Mesendoderm (in vitro differentiated cells): ENCODE measurements at regions not wholly inside any gene's neighbourhood (a gene's known extent, or its start where the extent isn't known, plus 50 kb on each side); places are given as distances from the start of the nearest gene placed in this dataset.

ENCODE experiments used
- DNase-seq: peaks from one replicate; pipeline ENCODE4 v3.0.0; 2013
- H2AK5ac ChIP-seq: 2 replicates; pipeline ENCODE4 v1.6.1; 2013; ENCODE audit warnings: low read length, inconsistent platforms
- H2BK120ac ChIP-seq: 2 replicates; pipeline ENCODE4 v1.6.1; 2013; ENCODE audit warnings: low read depth, mild to moderate bottlenecking, low read length, moderate library complexity, mixed read lengths
- H2BK15ac ChIP-seq: replicated peaks from 2 replicates; pipeline ENCODE4 v1.6.1; 2013; ENCODE audit warnings: low read depth, mild to moderate bottlenecking, moderate library complexity
- H2BK5ac ChIP-seq: 2 replicates; pipeline ENCODE4 v1.6.1; 2013; ENCODE audit warnings: low read length, inconsistent platforms
- H3K18ac ChIP-seq: 2 replicates; pipeline ENCODE4 v1.6.1; 2013; ENCODE audit warnings: mild to moderate bottlenecking, low read length, mixed read lengths
- H3K23ac ChIP-seq: one replicate; pipeline ENCODE4 v1.6.1; 2013; ENCODE audit warnings: low read length
- H3K27ac ChIP-seq: 2 replicates; pipeline ENCODE4 v1.5.1; 2013; ENCODE audit warnings: low read depth, mild to moderate bottlenecking, inconsistent platforms, low read length, moderate library complexity
- H3K27me3 ChIP-seq: 2 replicates; pipeline ENCODE4 v1.6.1; 2013; ENCODE audit warnings: low read length, control low read depth, mild to moderate bottlenecking, inconsistent platforms; ENCODE audit not compliant: insufficient read depth, poor library complexity
- H3K36me3 ChIP-seq: 2 replicates; pipeline ENCODE4 v1.6.1; 2013; ENCODE audit warnings: low read length, inconsistent platforms; ENCODE audit not compliant: control insufficient read depth, insufficient read depth
- H3K4ac ChIP-seq: one replicate; pipeline ENCODE4 v1.6.1; 2013; ENCODE audit warnings: low read depth, mild to moderate bottlenecking, low read length, moderate library complexity
- H3K4me1 ChIP-seq: 2 replicates; pipeline ENCODE4 v1.6.1; 2013; ENCODE audit warnings: low read depth, low read length, inconsistent platforms; ENCODE audit not compliant: control insufficient read depth
- H3K4me2 ChIP-seq: 2 replicates; pipeline ENCODE4 v1.6.1; 2013; ENCODE audit warnings: low read length
- H3K4me3 ChIP-seq: 2 replicates; pipeline ENCODE4 v1.5.1; 2013; ENCODE audit warnings: mild to moderate bottlenecking, low read length
- H3K56ac ChIP-seq: one replicate; pipeline ENCODE4 v1.6.1; 2013; ENCODE audit warnings: low read length
- H3K79me1 ChIP-seq: 2 replicates; pipeline ENCODE4 v1.6.1; 2013; ENCODE audit warnings: low read length, inconsistent platforms
- H3K79me2 ChIP-seq: 2 replicates; pipeline ENCODE4 v1.6.1; 2013; ENCODE audit warnings: mild to moderate bottlenecking, low read length; ENCODE audit not compliant: control insufficient read depth, insufficient read depth
- H3K9ac ChIP-seq: 2 replicates; pipeline ENCODE4 v1.6.1; 2013; ENCODE audit warnings: low read length, inconsistent platforms
- H4K5ac ChIP-seq: one replicate; pipeline ENCODE4 v1.6.1; 2013; ENCODE audit warnings: low read length
- H4K8ac ChIP-seq: one replicate; pipeline ENCODE4 v1.6.1; 2013; ENCODE audit warnings: low read depth, mild to moderate bottlenecking, control low read depth, low read length, moderate library complexity
- WGBS: extraction: QIAGEN DNeasy Blood & Tissue Kit; methylation state at CpG from one replicate; pipeline ENCODE4 v1.1.7; 2013; ENCODE audit warnings: low lambda C conversion rate, missing lambda C conversion rate; ENCODE audit not compliant: insufficient coverage; ENCODE audit errors: extremely low coverage; 5-methylcytosine and 5-hydroxymethylcytosine counted together

DNA sequence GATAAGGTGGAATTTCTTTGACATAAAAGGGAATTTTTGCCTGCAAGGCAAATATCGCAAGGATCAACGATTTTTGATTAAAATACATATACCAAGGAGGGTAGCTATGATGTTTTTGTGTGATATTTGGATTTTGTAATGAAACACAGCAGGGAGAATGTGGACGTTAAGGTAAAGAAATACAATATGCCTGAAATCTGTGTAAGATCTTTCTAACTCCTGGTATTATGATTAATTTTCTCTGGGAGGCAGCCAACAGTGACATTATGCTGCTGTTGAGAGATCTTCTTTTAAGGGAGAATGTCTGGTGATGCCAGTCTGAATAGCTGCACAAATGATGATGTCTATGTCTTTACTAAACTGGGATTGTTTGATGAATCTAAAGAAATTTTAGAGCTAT is 972.2 kb downstream of the SQOR start:
- Histone ChIP-seq H3K4ac (no peak overlapping the region), H3K9ac (no peak overlapping the region), H3K79me2 (no peaks in the 10 kb centered on the region), H3K36me3 (no peaks in the 10 kb centered on the region), H3K18ac (no peak overlapping the region), H2BK120ac (no peak overlapping the region), H3K56ac (no peak overlapping the region), H2AK5ac (no peak overlapping the region), H3K23ac (no peak overlapping the region), H2BK5ac (no peak overlapping the region), H2BK15ac (no peak overlapping the region), H3K79me1 (no peaks in the 10 kb centered on the region), H4K8ac (no peak overlapping the region), H3K4me1 (no peaks in the 10 kb centered on the region), H3K4me3 (no peak overlapping the region), H3K27ac (no peak overlapping the region), H3K4me2 (no peak overlapping the region), H4K5ac (no peak overlapping the region), H3K27me3 (no peaks in the 10 kb centered on the region)
- no peak for DNase-seq
- 100% methylated on average over 1 of the region's 3 CpGs for WGBS

DNA sequence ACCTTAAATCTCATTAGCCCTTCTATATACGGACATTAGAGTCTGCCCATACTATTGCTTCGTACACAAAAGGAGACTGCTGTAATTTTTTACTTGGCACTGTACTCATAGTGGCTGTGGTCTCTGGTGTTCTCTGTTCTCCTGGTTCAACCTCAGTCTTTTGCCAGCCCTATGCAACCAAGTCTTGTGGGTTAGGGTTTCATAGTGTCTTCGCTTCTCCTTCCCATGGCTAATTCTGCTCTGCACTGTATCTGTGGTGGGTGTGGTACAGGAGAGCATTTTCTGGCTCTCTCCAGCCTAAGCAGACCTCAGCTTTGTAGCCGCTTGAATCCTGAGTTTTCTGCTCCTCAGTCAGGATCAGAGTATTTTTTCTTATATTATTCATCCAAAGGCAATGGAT is 981.2 kb downstream of the SQOR start:
- Histone ChIP-seq H3K79me2 (no peaks in the 10 kb centered on the region), H3K56ac (no peak overlapping the region), H4K5ac (no peak overlapping the region), H4K8ac (no peak overlapping the region), H2BK15ac (no peak overlapping the region), H3K27ac (no peak overlapping the region), H3K79me1 (no peaks in the 10 kb centered on the region), H3K4me1 (no peaks in the 10 kb centered on the region), H3K4ac (no peak overlapping the region), H2AK5ac (no peak overlapping the region), H3K4me2 (no peak overlapping the region), H3K36me3 (no peaks in the 10 kb centered on the region), H3K4me3 (no peak overlapping the region), H2BK120ac (no peak overlapping the region), H3K23ac (no peak overlapping the region), H3K18ac (no peak overlapping the region), H3K27me3 (no peaks in the 10 kb centered on the region), H3K9ac (no peak overlapping the region), H2BK5ac (no peak overlapping the region)
- whole genome bisulfite sequencing, result no CpG with 5 or more reads among the region's 4 CpGs
- DNase-seq, result no peak

DNA sequence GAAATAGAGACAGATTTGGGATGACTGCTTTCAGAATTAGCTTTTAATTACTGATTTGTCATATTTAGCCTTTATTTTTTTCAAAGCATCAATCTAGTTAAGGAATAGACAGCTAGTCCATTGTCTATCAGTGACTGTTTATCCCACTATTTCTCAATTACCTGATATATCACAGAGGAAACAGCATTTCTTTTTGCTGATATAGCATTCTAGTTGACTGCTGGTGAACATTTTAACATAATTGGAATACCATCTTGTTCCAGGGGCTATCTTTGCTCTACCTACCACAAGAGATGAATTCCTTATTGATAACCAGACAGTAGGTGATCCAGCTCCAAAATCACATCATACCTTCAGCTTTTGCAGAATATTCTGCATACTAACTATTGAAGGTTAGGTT is 982.7 kb downstream of the SQOR start:
- no peaks in the 10 kb centered on the region for H3K79me2 ChIP-seq
- no peak overlapping the region for H4K5ac ChIP-seq
- no peaks in the 10 kb centered on the region for H3K36me3 ChIP-seq
- H3K4me2 ChIP-seq, result no peak overlapping the region
- no peak overlapping the region for H2BK5ac ChIP-seq
- H3K56ac ChIP-seq, result no peak overlapping the region
- H3K4me3 ChIP-seq, result no peak overlapping the region
- no peaks in the 10 kb centered on the region for H3K27me3 ChIP-seq
- H2BK15ac ChIP-seq, result no peak overlapping the region
- H2BK120ac ChIP-seq, result no peak overlapping the region
- no peak overlapping the region for H3K9ac ChIP-seq
- H3K4ac ChIP-seq, result no peak overlapping the region
- no peak overlapping the region for H3K27ac ChIP-seq
- DNase-seq, result no peak
- no peak overlapping the region for H3K18ac ChIP-seq
- no peak overlapping the region for H4K8ac ChIP-seq
- no peak overlapping the region for H3K23ac ChIP-seq
- no peaks in the 10 kb centered on the region for H3K4me1 ChIP-seq
- H2AK5ac ChIP-seq, result no peak overlapping the region
- H3K79me1 ChIP-seq, result no peaks in the 10 kb centered on the region

DNA sequence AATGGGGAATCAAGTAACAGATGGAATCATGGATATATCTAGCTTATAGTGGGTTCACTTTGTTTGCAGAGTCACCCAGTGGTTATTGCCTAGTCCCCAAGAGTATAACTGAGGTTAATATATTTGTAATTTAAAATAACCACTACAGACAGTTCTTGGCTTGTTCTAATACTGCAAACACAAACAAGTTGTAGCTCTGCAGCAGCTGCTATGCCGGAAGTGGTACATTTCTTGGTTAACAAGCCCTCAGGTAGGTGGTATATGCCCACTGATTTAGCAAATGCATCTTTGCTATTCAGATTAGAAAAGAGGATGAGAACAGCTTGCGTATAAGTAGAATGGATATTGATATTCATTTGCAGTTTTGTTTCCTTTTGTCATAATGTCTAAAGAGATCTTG is 984.2 kb downstream of the SQOR start:
- no peak overlapping the region for H3K4ac ChIP-seq
- H2BK120ac ChIP-seq, result no peak overlapping the region
- no peaks in the 10 kb centered on the region for H3K27me3 ChIP-seq
- no peaks in the 10 kb centered on the region for H3K4me1 ChIP-seq
- H3K4me2 ChIP-seq, result no peak overlapping the region
- H2AK5ac ChIP-seq, result no peak overlapping the region
- no CpG with 5 or more reads among the region's 2 CpGs for WGBS
- no peak overlapping the region for H3K18ac ChIP-seq
- no peak for DNase-seq
- H3K27ac ChIP-seq, result no peak overlapping the region
- no peak overlapping the region for H3K23ac ChIP-seq
- H3K4me3 ChIP-seq, result no peak overlapping the region
- no peak overlapping the region for H4K8ac ChIP-seq
- H2BK15ac ChIP-seq, result no peak overlapping the region
- no peak overlapping the region for H2BK5ac ChIP-seq
- H3K79me1 ChIP-seq, result no peaks in the 10 kb centered on the region
- H3K79me2 ChIP-seq, result no peaks in the 10 kb centered on the region
- no peak overlapping the region for H3K9ac ChIP-seq
- no peak overlapping the region for H4K5ac ChIP-seq
- no peaks in the 10 kb centered on the region for H3K36me3 ChIP-seq
- H3K56ac ChIP-seq, result no peak overlapping the region

DNA sequence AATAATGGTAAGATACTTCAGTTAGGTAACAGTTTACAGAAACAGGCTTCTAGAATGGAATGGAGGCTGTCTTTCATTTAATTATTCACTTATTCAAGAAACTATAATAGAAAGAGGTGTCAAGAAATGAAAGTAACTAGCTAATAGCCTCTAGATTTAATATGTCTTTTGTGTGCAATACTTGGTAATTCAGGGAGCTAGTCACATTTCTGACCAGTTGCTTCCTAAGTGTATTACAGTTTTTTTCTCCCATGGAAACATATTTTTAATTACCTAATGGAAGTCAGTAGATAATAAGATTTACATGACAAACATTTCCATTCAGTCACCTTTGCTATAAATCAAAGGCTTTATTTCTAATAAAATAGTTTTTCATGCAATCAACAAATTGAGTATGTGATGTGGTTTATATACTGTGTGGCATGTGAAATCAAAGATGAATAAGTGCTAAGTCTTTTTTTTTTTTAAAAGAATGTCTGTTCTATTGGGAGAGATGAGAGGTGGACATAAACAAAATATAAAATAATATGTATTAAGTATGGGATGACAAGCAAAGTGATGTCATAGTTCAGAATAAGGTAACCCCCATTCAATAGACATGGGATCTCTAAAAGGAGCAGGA is 985.7 kb downstream of the SQOR start:
- H3K36me3 ChIP-seq, result no peaks in the 10 kb centered on the region
- no peak overlapping the region for H3K4me3 ChIP-seq
- no peaks in the 10 kb centered on the region for H3K79me2 ChIP-seq
- H2AK5ac ChIP-seq, result no peak overlapping the region
- H4K8ac ChIP-seq, result no peak overlapping the region
- no peak overlapping the region for H3K4ac ChIP-seq
- no peaks in the 10 kb centered on the region for H3K4me1 ChIP-seq
- H2BK5ac ChIP-seq, result no peak overlapping the region
- no peak overlapping the region for H3K4me2 ChIP-seq
- no peak overlapping the region for H3K56ac ChIP-seq
- no peaks in the 10 kb centered on the region for H3K79me1 ChIP-seq
- H3K23ac ChIP-seq, result no peak overlapping the region
- no peak overlapping the region for H3K18ac ChIP-seq
- no peak overlapping the region for H3K9ac ChIP-seq
- no peak overlapping the region for H2BK15ac ChIP-seq
- H4K5ac ChIP-seq, result no peak overlapping the region
- H3K27ac ChIP-seq, result no peak overlapping the region
- no peak for DNase-seq
- no peaks in the 10 kb centered on the region for H3K27me3 ChIP-seq
- no peak overlapping the region for H2BK120ac ChIP-seq

DNA sequence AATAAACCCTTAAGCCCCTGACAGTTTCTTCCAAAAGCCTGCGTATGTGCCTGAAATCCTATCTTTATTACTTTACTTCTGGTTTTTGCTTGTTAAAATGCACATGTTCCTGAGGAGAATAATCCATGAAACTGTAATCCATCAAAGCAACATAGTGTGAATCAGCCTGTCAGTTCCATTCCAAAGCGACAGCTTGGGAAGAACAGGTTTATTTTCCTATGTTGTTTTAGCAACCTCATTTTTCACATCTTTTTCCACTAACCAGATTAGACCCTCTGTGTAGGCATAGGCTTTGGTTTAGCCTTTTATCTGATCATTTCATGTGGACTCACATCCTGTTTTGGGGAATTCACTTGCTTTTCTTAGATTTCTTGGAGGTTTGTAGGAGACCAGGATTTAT is 988.0 kb downstream of the SQOR start:
- Histone ChIP-seq H3K56ac (no peak overlapping the region), H3K23ac (no peak overlapping the region), H3K27me3 (no peaks in the 10 kb centered on the region), H3K18ac (no peak overlapping the region), H2AK5ac (no peak overlapping the region), H3K79me1 (no peaks in the 10 kb centered on the region), H3K79me2 (no peaks in the 10 kb centered on the region), H3K4me3 (no peak overlapping the region), H2BK15ac (no peak overlapping the region), H2BK120ac (no peak overlapping the region), H4K5ac (no peak overlapping the region), H3K4me2 (no peak overlapping the region), H3K9ac (no peak overlapping the region), H2BK5ac (no peak overlapping the region), H4K8ac (no peak overlapping the region), H3K4me1 (no peaks in the 10 kb centered on the region), H3K27ac (no peak overlapping the region), H3K4ac (no peak overlapping the region), H3K36me3 (no peaks in the 10 kb centered on the region)
- no CpG with 5 or more reads among the region's 2 CpGs for WGBS
- no peak for DNase-seq
